ENCODE measurements at regions not wholly inside any gene's neighbourhood (a gene's known extent, or its start where the extent isn't known, plus 50 kb on each side); places are given as distances from the start of the nearest gene placed in this dataset.

DNA sequence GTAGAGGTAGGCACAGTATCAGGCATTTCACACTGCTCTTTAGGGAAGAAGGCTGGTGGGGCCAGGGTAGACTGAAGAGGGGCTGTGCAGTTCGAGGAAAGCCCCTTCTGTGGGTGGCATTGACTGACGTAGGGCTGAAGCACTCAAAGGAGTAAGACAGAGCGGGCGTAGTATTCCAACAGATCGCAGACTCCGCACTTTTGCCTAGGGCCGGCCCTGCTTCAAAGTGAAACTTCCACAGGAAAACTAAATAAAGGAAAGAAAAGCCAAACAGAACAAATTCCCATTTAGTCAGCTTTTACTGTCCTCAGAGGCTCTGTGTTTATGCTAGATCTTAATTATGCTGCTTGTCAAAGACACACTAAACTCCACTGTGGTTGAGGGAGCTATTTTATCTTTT lies 493.0 kb upstream of the WWC1 start:
- DNase-seq (ENCODE audit: low read depth), result no peak

GRCh38 chr5:167800427-167800826 lies 491.0 kb upstream of the WWC1 start:
- no peak for DNase-seq (ENCODE audit: low read depth)

GRCh38 chr5:167801999-167802398 lies 489.4 kb upstream of the WWC1 start:
- DNase-seq (ENCODE audit: low read depth), result no peak

DNA sequence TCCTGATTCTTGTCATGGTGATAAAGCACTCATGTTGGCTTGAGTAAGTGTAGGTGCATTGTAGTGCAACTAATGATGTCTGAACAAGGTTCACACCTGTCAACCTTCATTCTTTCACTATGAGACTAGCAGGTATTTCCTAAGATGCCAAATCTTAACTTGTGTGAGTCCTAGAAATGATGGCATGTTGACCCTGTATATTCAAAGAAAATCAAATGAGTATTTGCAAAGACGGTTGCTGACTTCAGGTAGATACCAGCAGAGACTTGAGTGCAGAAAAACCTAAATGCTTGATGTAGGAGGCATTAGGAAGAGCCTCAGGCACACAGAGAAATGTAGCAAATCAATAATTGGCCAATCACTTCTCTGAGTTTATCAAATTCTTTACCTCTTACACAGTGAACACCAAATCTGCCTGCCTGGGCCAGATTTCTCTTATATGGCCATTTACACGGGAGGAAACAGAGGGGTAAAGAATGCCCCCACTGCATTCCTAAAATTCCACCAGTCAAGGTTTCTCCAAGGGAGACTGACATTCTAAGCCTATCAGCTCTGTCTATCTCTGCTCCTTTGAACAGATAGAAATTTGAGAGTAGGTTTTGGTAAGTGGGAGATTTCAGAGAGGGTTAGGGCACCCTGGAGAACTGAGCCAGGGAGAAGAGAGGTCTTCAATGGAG lies 488.6 kb upstream of the WWC1 start:
- DNase-seq (ENCODE audit: low read depth), result no peak

DNA sequence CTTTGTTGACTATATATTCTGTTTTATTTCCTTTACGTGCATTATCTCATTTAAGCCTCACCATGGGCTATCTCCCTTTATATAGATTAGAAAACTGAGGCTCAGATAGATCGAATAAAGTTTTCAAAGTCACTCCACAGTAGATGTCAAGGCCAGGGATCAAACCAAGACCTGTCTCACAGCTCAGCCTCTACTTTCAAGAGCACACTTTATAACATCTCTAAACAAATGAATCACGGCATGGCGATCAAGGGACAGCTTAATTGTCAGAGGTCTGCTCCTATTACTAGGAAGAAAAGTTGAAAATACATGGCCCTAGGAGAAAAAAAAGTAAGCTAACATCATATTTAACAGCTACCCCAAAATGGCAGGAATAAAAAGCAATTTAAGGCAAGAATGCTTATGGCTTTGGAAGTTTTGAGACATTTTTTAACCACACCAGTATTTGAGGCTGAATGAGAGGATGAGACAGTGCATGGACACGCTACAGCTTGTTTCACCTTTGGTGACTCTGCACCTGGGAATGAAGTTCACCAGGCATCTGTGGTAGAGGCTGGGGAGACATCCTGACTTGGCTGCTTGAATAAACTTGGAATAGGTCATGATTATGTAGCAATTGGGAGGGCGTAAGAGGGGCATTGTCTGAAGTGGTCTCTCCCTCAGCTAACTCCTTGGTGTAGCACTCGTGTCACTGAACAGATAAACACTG lies 486.8 kb upstream of the WWC1 start:
- DNase-seq (ENCODE audit: low read depth), result no peak

DNA sequence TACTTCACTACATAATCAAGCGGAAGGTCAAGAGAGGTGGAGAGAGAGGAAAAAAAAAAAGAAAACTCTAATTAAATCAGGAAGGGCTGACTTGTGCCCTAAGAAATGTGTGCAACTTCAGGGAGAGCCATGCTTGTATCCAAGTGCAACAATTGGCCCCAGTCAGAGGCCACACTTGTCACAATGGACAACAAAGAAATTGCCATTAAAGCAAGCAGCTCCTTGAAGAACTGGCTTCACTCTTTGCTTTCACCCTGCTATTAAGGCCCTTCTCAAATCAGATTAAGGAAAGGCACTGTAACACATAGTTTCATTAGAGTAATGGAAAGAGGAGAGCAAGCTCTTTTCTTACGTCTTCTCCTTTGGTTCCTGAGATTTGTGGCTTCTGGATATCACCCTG lies 480.9 kb upstream of the WWC1 start:
- DNase-seq (ENCODE audit: low read depth), result no peak

- DNase-seq (ENCODE audit: low read depth), result no peak
Observed at GRCh38 chr5:167812871-167813270, 478.6 kb upstream of the WWC1 start.

DNA sequence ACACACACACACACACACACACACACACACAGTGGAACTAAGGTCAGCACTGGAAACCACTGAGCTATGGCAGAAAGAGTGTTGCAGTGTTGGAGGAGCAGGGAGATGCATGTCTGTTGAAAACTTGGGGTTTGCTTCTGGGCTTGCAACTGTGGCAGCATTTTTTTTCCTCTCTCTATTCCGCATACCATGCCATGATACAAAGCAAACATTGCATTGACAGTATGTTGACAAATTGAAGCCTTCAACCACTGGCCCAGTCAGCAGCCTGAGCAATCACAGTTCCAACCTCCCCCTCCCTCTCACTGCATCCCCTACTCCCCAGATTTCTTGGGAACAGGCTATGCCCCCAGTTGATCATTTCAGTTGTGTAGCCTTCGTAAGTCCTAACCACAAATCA lies 478.1 kb upstream of the WWC1 start:
- no peak for DNase-seq (ENCODE audit: low read depth)

DNA sequence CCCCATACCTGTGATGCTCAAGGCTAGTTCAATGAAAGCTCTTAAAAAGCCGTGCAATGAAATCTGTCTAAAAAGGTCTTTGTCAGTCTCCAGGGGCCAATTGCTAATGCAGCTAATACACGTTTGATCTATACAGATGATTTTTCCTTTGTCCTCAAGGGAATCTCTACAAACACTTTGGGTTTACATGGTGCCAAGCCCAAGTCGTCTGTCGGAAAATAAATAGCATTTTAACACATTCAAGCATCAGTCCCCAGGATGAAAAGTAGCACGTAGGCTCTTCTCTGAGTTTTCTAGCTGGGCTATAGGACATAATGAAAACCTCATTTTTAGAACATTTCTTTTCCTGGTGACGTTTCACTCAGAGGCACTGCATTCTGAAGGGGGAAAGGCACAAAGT lies 477.4 kb upstream of the WWC1 start:
- DNase-seq (ENCODE audit: low read depth), result no peak

- DNase-seq (ENCODE audit: low read depth), result peak; percentile 91
Observed at GRCh38 chr5:167814828-167815227, 476.6 kb upstream of the WWC1 start.

DNA sequence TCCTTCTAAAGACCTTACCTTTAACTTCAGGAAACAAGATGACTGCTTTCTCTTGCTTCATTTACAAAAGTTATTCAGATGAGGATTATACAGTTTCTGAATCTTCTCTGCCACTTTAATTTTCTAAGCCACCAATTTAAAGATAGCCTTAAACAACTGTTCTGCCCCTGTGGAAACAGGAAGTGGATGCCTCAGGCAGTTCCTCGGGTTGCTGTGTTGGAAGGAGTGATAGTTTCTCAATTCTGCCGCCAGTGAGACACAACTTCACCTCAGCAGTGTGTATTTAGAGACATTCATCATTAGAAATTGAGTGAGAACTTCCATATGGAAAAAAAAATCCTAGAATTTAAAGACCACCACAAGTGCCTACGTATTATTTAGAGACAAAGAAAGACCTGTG lies 475.1 kb upstream of the WWC1 start:
- peak; percentile 59 for DNase-seq (ENCODE audit: low read depth)

DNA sequence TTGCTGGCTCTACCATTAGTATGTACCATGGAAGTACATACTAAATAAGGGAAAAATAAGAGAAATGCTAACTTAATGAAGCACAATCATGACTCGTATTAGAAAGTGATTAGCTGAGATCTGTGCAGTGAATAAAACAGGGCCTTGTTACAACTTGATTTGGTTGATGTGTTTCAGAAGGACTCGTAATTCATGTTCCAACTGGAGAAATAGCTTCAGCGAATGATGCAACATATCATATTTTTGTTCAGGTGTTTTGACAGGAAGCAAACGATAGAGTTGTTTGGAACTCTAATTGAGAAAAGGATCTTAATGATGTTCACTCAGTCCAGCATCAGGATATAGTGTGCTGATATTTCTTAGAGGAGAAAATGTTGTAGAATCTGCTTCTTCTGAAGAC lies 474.6 kb upstream of the WWC1 start:
- DNase-seq (ENCODE audit: low read depth), result no peak

DNA sequence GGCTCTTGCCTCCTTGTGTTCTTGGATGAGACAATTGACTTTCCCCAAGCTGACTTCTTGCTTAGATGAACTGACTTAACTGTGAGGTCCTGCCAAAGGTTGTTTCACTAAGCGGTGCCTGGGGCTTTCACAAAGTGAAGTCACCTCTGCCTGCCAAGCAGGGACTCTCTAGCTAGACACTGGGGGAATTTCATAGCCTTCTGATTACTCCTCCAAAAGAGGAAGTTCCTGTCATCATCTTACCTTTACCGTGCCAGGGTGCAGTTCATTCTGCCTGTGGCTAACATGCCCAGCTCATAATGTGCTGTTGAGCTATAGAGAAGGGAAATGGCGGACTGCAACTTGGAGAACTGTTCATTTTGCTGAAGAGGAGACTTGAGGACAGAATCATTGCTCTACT lies 472.0 kb upstream of the WWC1 start:
- DNase-seq (ENCODE audit: low read depth), result no peak

GRCh38 chr5:167820101-167820990 lies 471.1 kb upstream of the WWC1 start:
- DNase-seq (ENCODE audit: low read depth), result no peak

GRCh38 chr5:167821151-167821550 lies 470.3 kb upstream of the WWC1 start:
- DNase-seq (ENCODE audit: low read depth), result no peak

GRCh38 chr5:167821669-167822068 lies 469.8 kb upstream of the WWC1 start:
- no peak for DNase-seq (ENCODE audit: low read depth)

- no peak for DNase-seq (ENCODE audit: low read depth)
Observed at GRCh38 chr5:167822241-167822640, 469.2 kb upstream of the WWC1 start.

- no peak for DNase-seq (ENCODE audit: low read depth)
Observed at GRCh38 chr5:167823405-167823804, 468.0 kb upstream of the WWC1 start.

DNA sequence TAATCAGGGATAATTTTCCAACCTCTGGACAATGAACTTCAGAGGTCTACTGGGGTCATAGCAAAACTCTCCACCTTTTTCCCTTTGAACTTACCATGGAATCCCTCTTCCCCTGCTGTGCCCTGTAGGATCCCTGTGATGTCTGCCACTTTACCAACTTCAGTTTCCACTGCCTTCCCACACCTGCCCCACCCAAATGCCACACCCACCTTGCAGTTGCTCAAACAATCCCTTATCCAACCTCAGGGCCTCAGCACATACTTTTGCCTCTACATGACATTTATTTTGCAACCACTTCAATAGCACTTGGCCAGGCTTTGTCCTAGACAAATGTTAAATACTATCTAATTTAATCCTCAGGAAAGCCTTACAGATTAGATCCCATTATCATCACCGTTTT lies 463.7 kb upstream of the WWC1 start:
- DNase-seq (ENCODE audit: low read depth), result peak; percentile 59

DNA sequence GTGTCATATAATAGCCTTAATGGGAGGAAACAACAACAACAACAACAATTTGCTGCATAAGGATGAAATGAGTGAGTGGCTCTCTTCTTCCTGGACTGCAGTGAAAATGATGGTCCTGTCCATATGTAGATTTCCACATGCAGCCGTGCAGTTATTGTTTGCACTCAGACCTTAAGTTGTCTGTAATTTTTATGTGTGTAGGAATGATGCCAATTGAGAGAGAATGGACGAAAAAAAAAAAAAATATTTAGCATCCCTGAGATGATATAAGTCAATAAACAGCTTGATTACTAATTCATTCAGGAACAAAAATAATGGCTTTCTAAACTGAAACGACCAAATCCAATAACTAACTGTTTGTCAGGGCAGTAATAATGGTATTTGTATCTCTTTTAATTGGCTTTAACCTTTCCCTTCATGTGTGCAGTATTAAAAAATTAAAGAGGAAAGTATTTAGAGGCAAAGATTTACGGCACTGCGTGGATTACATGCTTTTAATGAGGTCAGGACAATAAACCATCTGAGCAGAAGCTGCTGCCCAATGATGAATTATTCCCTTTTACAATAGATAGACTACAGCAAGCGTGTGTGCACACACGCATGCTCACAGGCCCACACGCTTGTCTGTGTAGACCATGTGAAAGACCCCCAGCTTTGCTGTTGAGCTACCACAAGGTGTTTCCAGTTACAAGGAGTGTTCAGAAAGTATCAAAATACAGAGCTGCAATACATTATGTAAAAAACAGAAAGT lies 459.5 kb upstream of the WWC1 start:
- DNase-seq (ENCODE audit: low read depth), result no peak

DNA sequence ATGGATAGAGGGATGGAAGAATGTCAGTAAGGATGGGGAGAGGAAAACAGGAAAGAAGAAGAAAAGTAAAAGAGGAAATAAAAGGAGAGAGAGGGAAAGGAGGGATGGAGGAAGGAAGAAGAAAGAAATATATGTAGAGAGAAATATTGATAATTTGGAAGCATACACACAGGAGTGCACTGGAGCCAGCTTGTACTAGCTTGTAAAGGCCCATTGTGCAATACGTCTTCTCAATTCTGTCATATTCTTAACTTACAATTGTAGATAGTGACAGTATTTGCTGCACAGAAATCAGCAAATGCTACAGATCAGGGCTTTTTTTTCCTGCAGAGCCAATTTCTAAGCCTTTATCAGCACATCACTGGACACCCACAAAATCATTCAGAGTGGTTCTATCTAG lies 458.8 kb upstream of the WWC1 start:
- no peak for DNase-seq (ENCODE audit: low read depth)

DNA sequence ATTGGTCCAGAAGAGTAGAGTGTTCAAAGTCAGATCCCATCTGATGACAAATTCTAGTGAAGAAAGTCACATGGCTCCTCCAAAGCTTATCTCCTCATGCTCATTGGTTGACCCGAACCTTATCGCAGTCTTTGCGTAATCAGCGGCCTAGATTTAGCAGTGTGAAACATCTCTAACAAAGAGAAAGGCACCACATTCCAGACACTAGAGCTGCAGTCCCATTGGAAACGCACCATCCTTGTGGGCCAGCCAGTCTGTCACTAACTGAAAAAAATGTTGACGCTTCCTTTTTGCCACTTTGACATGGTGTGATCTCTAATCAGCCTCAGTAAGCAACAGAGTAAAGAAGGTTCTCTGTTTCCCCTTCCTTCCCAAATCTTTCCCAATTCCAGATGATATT lies 458.0 kb upstream of the WWC1 start:
- DNase-seq (ENCODE audit: low read depth), result no peak

Data from myocyte (in vitro differentiated cells).